WTC11 (cell line): ENCODE measurements at regions not wholly inside any gene's neighbourhood (a gene's known extent, or its start where the extent isn't known, plus 50 kb on each side); places are given as distances from the start of the nearest gene placed in this dataset.

Source experiments
- ATAC-seq: fragments of 200-7000 bp; cut with Tn5 transposase; 2 replicates; pipeline ENCODE4 v1.10.0; 2021; ENCODE audit warnings: mild to moderate bottlenecking, moderate library complexity
- CTCF ChIA-PET: fragments of 300-600 bp; sonication (Branson Sonifier 250); formaldehyde crosslinking; loops from one replicate; lab custom pipeline; 2021; ENCODE audit warnings: antibody characterized with exemption; lab: Charles Lee
- POLR2A ChIA-PET: fragments of 350-600 bp; sonication (Branson Sonifier 250); formaldehyde crosslinking; loops from one replicate; lab custom pipeline; 2021; ENCODE audit warnings: antibody characterized with exemption; lab: Charles Lee
- DNase-seq: peaks from one replicate; pipeline ENCODE4 v3.0.0; 2021; ENCODE audit warnings: low spot score
- H3K27ac Mint-ChIP-seq: 2 replicates; pipeline ENCODE4 v1.8.0; 2021; ENCODE audit warnings: mixed read lengths
- H3K27me3 Mint-ChIP-seq: 2 replicates; pipeline ENCODE4 v1.8.0; 2021; ENCODE audit warnings: low read depth, mild to moderate bottlenecking, moderate library complexity, mixed read lengths
- H3K36me3 Mint-ChIP-seq: 2 replicates; pipeline ENCODE4 v1.8.0; 2021; ENCODE audit warnings: mixed read lengths
- H3K4me1 Mint-ChIP-seq: 2 replicates; pipeline ENCODE4 v1.8.0; 2022; ENCODE audit warnings: mixed read lengths
- H3K4me3 Mint-ChIP-seq: 2 replicates; pipeline ENCODE4 v1.8.0; 2021; ENCODE audit warnings: mild to moderate bottlenecking, moderate library complexity, mixed read lengths
- H3K9me3 Mint-ChIP-seq: 2 replicates; pipeline ENCODE4 v1.8.0; 2021; ENCODE audit warnings: mixed read lengths
- AFF4 ChIP-seq: sonication (generic); formaldehyde crosslinking; IDR thresholded peaks from 2 replicates; pipeline ENCODE4 v1.8.1; 2023; ENCODE audit warnings: mild to moderate bottlenecking, missing genetic modification reagents, borderline replicate concordance
- ATF2 ChIP-seq: sonication (generic); formaldehyde crosslinking; IDR thresholded peaks from 2 replicates; pipeline ENCODE4 v1.8.1; 2022; ENCODE audit warnings: low read depth, missing genetic modification reagents, borderline replicate concordance
- CDX4 ChIP-seq: fragments of 250-450 bp; sonication (Bioruptor Pico); IDR thresholded peaks from 2 replicates; pipeline ENCODE4 v1.9.0; 2021; ENCODE audit warnings: moderate library complexity, mild to moderate bottlenecking, inconsistent platforms, borderline replicate concordance
- CTCF ChIP-seq: fragments of 200-600 bp; IDR thresholded peaks from 2 replicates; pipeline ENCODE4 v1.8.0; 2022; ENCODE audit warnings: antibody characterized with exemption
- E2F5 ChIP-seq: sonication (generic); formaldehyde crosslinking; IDR thresholded peaks from 2 replicates; pipeline ENCODE4 v1.8.1; 2022; ENCODE audit warnings: mild to moderate bottlenecking, moderate library complexity, missing genetic modification reagents
- ERG ChIP-seq: fragments of 250-450 bp; sonication (Bioruptor Pico); IDR thresholded peaks from 2 replicates; pipeline ENCODE4 v1.8.0; 2021; ENCODE audit warnings: mild to moderate bottlenecking
- GRHL2 ChIP-seq: fragments of 250-450 bp; sonication (Bioruptor Pico); IDR thresholded peaks from 2 replicates; pipeline ENCODE4 v1.8.0; 2022; ENCODE audit warnings: mild to moderate bottlenecking, moderate library complexity; ENCODE audit not compliant: insufficient replicate concordance, severe bottlenecking
- HMGA2 ChIP-seq: fragments of 250-450 bp; sonication (Bioruptor Pico); IDR thresholded peaks from 2 replicates; pipeline ENCODE4 v1.4.0; 2021; ENCODE audit warnings: mild to moderate bottlenecking, moderate library complexity
- IRF2 ChIP-seq: sonication (generic); formaldehyde crosslinking; IDR thresholded peaks from 2 replicates; pipeline ENCODE4 v1.8.0; 2022; ENCODE audit warnings: low read depth, missing genetic modification reagents, borderline replicate concordance
- NR1H2 ChIP-seq: sonication (generic); formaldehyde crosslinking; IDR thresholded peaks from 2 replicates; pipeline ENCODE4 v1.9.0; 2021; ENCODE audit warnings: mild to moderate bottlenecking, moderate library complexity, missing genetic modification reagents
- PRRX2 ChIP-seq: fragments of 250-450 bp; sonication (Bioruptor Pico); IDR thresholded peaks from 2 replicates; pipeline ENCODE4 v1.8.0; 2021; ENCODE audit warnings: mild to moderate bottlenecking
- SMAD3 ChIP-seq: sonication (generic); formaldehyde crosslinking; IDR thresholded peaks from 2 replicates; pipeline ENCODE4 v1.8.0; 2022; ENCODE audit warnings: missing genetic modification reagents, mild to moderate bottlenecking, borderline replicate concordance
- ZNF671 ChIP-seq: fragments of 250-450 bp; sonication (Bioruptor Pico); IDR thresholded peaks from 2 replicates; pipeline ENCODE4 v1.8.0; 2021; ENCODE audit warnings: mild to moderate bottlenecking

GRCh38 chr3:124234852-124235252 is 242.9 kb upstream of the ROPN1 start (continued):
- no peak for TF ChIP-seq ATF2 (CRISPR knock-in tag)

GRCh38 chr3:124235446-124235845 is 243.5 kb upstream of the ROPN1 start:
- Mint-ChIP-seq H3K27ac (no peak overlapping the region), H3K36me3 (no peaks in the 10 kb centered on the region)
- ChIA-PET CTCF (interaction anchor here (0.9 to 1.2 kb wide), 2 partner anchors 12 to 46 kb away, joined by 3 to 4 read pairs; no protein-coding TSS in a partner anchor), POLR2A (no interaction called here)
- no peak for ATAC-seq
- TF ChIP-seq ERG (CRISPR knock-in tag) (no peak), ZNF671 (no peak), IRF2 (CRISPR knock-in tag) (no peak), HMGA2 (no peak), E2F5 (CRISPR knock-in tag) (no peak), GRHL2 (CRISPR knock-in tag) (no peak), SMAD3 (CRISPR knock-in tag) (no peak), AFF4 (CRISPR knock-in tag) (no peak), CTCF (no peak), PRRX2 (CRISPR knock-in tag) (no peak), NR1H2 (no peak), CDX4 (CRISPR knock-in tag) (no peak)
- TF ChIP-seq, all 79 proteins: peak for 0
- DNase-seq: no peak
- Mint-ChIP-seq H3K4me3 (no peak overlapping the region), H3K9me3 (no peaks in the 10 kb centered on the region), H3K27me3 (peaks cover 2% of the 10 kb centered on the region; the same call in 1 of the 2 replicates), H3K4me1 (peaks cover 7% of the 10 kb centered on the region)
